ENCODE measurements at regions not wholly inside any gene's neighbourhood (a gene's known extent, or its start where the extent isn't known, plus 50 kb on each side); places are given as distances from the start of the nearest gene placed in this dataset.
"Not testable (repeated sequence)": the region's sequence is repeated elsewhere in the genome, so short reads cannot be mapped to it uniquely, and the experiment has no call there.

GRCh38 chr4:148573296-148573695, 131.1 kb upstream of the NR3C2 start:
- no peak overlapping the region for H3K4me2 ChIP-seq
- H3K4me1 ChIP-seq = no peaks in the 10 kb centered on the region
- H3K9ac ChIP-seq = no peak overlapping the region
- no peak overlapping the region for H3K27ac ChIP-seq
- H3K4me3 ChIP-seq = no peak overlapping the region
- no peaks in the 10 kb centered on the region for H4K20me1 ChIP-seq
- H3K9me3 ChIP-seq = peaks cover 16% of the 10 kb centered on the region; the same call in 1 of the 2 replicates
- H3K27me3 ChIP-seq = no peaks in the 10 kb centered on the region
- H3K36me3 ChIP-seq = no peaks in the 10 kb centered on the region
- no peak for TF ChIP-seq Cebpa-rat (IDR thresholded peaks at IDR 0.05)

- Histone ChIP-seq H3K4me3 (no peak overlapping the region), H3K27ac (no peak overlapping the region), H3K4me1 (no peaks in the 10 kb centered on the region), H3K36me3 (no peaks in the 10 kb centered on the region), H3K4me2 (no peak overlapping the region), H3K9ac (no peak overlapping the region), H3K9me3 (peaks cover 16% of the 10 kb centered on the region; the same call in 1 of the 2 replicates), H4K20me1 (no peaks in the 10 kb centered on the region), H3K27me3 (no peaks in the 10 kb centered on the region)
- no peak for TF ChIP-seq Cebpa-rat (IDR thresholded peaks at IDR 0.05)
These were observed 123.6 kb upstream of the NR3C2 start for GRCh38 chr4:148565801-148566200.

DNA sequence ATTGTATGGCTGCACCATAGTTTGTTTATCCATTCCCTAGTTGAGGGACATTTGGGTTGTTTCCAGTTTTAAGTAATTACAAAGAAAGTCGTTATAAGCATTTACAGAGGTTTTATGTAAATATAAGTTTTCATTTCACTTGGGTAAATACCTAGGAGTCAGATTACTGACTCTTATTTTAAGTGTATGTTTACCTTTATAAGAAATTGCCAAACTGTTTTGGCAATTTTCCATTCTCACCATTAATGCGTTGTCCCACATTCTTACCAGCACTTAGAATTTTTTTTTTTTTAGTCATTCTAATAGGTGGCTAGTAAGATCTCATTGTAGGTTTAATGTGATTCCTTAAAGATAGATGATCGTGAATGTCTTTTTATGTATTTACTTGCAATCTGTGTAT, 121.5 kb upstream of the NR3C2 start:
- H3K36me3 ChIP-seq = no peaks in the 10 kb centered on the region
- no peak overlapping the region for H3K9ac ChIP-seq
- no peak overlapping the region for H3K4me2 ChIP-seq
- TF ChIP-seq Cebpa-rat (IDR thresholded peaks at IDR 0.05) = no peak
- H3K4me1 ChIP-seq = no peaks in the 10 kb centered on the region
- no peak overlapping the region for H3K4me3 ChIP-seq
- no peaks in the 10 kb centered on the region for H3K27me3 ChIP-seq
- H4K20me1 ChIP-seq = no peaks in the 10 kb centered on the region
- no peak overlapping the region for H3K27ac ChIP-seq
- no peaks in the 10 kb centered on the region; the same call in 1 of the 2 replicates for H3K9me3 ChIP-seq

- no peaks in the 10 kb centered on the region for H3K27me3 ChIP-seq
- H3K9ac ChIP-seq = no peak overlapping the region
- H4K20me1 ChIP-seq = no peaks in the 10 kb centered on the region
- no peaks in the 10 kb centered on the region for H3K36me3 ChIP-seq
- no peak for TF ChIP-seq Cebpa-rat (IDR thresholded peaks at IDR 0.05)
- H3K4me2 ChIP-seq = no peak overlapping the region
- no peak overlapping the region for H3K27ac ChIP-seq
- no peak overlapping the region for H3K4me3 ChIP-seq
- no peaks in the 10 kb centered on the region for H3K4me1 ChIP-seq
- no peaks in the 10 kb centered on the region for H3K9me3 ChIP-seq
These were observed 119.3 kb upstream of the NR3C2 start for GRCh38 chr4:148561467-148561866.

DNA sequence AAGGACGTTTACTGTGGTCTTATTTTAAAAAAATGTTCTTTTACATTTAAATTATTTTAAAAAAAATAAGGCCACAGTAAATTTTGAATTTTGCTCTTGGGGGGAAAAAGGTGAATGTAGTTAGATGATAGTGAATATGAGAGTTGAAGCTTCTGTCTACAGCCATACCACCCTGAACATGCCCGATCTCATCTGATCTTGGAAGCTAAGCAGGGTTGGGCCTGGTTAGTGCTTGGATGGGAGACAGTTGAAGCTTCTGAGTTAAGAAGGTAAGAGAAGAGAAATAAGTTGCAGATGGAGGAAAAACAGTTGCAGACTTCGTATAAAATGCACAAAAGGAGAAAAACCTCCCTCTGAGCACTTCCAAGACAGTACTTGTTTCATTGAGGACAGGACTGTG, 115.6 kb upstream of the NR3C2 start:
- H3K4me1 ChIP-seq = peaks cover 8% of the 10 kb centered on the region
- no peak overlapping the region for H3K9ac ChIP-seq
- no peaks in the 10 kb centered on the region for H3K27me3 ChIP-seq
- no peak overlapping the region for H3K4me2 ChIP-seq
- H3K36me3 ChIP-seq = no peaks in the 10 kb centered on the region
- H3K27ac ChIP-seq = no peak overlapping the region
- no peak overlapping the region for H3K4me3 ChIP-seq
- TF ChIP-seq Cebpa-rat (IDR thresholded peaks at IDR 0.05) = no peak
- no peaks in the 10 kb centered on the region for H3K9me3 ChIP-seq
- no peaks in the 10 kb centered on the region for H4K20me1 ChIP-seq

DNA sequence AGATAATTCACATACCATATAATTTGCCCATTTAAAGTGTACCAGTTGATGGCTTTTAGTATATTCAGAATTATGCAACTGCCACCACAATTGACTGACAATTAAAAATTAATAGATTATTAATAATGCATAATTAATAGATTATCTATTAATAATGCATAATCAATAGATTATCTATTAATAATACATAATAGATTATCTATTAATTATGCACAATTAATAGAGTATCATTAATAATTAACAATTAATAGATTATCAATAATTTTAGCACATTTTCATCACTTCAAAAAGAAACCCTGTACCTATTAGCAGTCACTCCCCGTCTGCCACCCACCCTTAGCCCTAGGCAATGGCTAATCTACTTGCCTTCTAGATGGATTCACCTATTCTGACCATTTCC, 108.6 kb upstream of the NR3C2 start:
- Histone ChIP-seq H3K27me3 (no peaks in the 10 kb centered on the region), H3K9ac (no peak overlapping the region), H3K4me3 (no peak overlapping the region), H3K4me1 (peaks cover 11% of the 10 kb centered on the region), H3K36me3 (no peaks in the 10 kb centered on the region), H4K20me1 (no peaks in the 10 kb centered on the region), H3K9me3 (no peaks in the 10 kb centered on the region), H3K4me2 (no peak overlapping the region), H3K27ac (no peak overlapping the region)
- no peak for TF ChIP-seq Cebpa-rat (IDR thresholded peaks at IDR 0.05)

DNA sequence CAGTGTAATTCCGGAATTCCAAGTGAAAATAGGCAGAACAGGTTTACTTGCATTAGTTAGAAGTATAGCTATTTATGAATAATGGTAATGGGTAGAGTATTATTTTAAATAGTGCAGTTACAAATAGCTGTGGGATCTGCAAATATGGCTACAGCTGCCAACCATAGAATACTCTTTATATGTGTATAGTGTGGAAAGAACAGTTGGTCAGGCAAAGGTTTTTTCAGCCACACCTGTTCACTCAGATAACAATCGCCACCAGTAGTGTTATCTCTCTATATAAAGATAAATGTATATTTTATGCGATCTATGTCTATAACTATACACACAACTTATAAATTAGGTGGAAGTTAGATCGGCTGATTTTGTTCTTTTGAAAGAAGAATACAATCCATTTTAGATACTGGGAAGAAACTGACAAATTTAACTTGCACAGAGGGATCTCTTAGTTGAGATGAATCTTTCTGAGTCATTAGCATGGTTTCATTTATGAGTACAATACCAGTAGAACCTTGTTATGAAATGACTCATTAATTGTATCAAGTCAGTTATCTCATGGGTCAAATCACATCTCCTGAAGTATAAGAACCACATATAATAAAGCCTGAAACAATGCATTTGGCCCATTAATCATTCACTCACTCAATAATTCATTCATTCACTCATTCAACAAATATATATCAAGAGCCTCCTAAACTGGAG, 100.9 kb upstream of the NR3C2 start:
- no peaks in the 10 kb centered on the region for H3K4me1 ChIP-seq
- no peaks in the 10 kb centered on the region for H3K9me3 ChIP-seq
- H3K27ac ChIP-seq = no peak overlapping the region
- H3K27me3 ChIP-seq = no peaks in the 10 kb centered on the region
- no peak overlapping the region for H3K9ac ChIP-seq
- H3K36me3 ChIP-seq = no peaks in the 10 kb centered on the region
- H3K4me3 ChIP-seq = no peak overlapping the region
- no peak for TF ChIP-seq Cebpa-rat (IDR thresholded peaks at IDR 0.05)
- H3K4me2 ChIP-seq = no peak overlapping the region
- H4K20me1 ChIP-seq = no peaks in the 10 kb centered on the region

GRCh38 chr4:148540622-148541326, 98.6 kb upstream of the NR3C2 start:
- H3K27me3 ChIP-seq = no peaks in the 10 kb centered on the region
- H3K4me1 ChIP-seq = no peaks in the 10 kb centered on the region
- no peak for TF ChIP-seq Cebpa-rat (IDR thresholded peaks at IDR 0.05)
- no peaks in the 10 kb centered on the region for H3K36me3 ChIP-seq
- H3K4me2 ChIP-seq = no peak overlapping the region
- no peaks in the 10 kb centered on the region for H4K20me1 ChIP-seq
- H3K9me3 ChIP-seq = peaks cover 6% of the 10 kb centered on the region
- H3K9ac ChIP-seq = no peak overlapping the region
- no peak overlapping the region for H3K4me3 ChIP-seq
- no peak overlapping the region for H3K27ac ChIP-seq

- H4K20me1 ChIP-seq = no peaks in the 10 kb centered on the region
These were observed 97.2 kb upstream of the NR3C2 start for GRCh38 chr4:148539387-148539786.

GRCh38 chr4:148533851-148534250, 91.6 kb upstream of the NR3C2 start:
- H3K9ac ChIP-seq, H3K36me3 ChIP-seq, H3K4me2 ChIP-seq, H4K20me1 ChIP-seq, H3K27me3 ChIP-seq, H3K27ac ChIP-seq, H3K4me3 ChIP-seq, H3K4me1 ChIP-seq: not testable (repeated sequence)
- H3K9me3 ChIP-seq = peaks cover 50% of the 10 kb centered on the region

More at GRCh38 chr4:148539387-148539786, 97.2 kb upstream of the NR3C2 start:
- Histone ChIP-seq H3K4me3 (no peak overlapping the region), H3K4me1 (no peaks in the 10 kb centered on the region), H3K36me3 (no peaks in the 10 kb centered on the region), H3K27me3 (no peaks in the 10 kb centered on the region), H3K27ac (no peak overlapping the region), H3K9me3 (peaks cover 20% of the 10 kb centered on the region), H3K4me2 (no peak overlapping the region), H3K9ac (no peak overlapping the region)
- no peak for TF ChIP-seq Cebpa-rat (IDR thresholded peaks at IDR 0.05)
